Head of caudate nucleus (tissue), 42 donors: ENCODE measurements at regions not wholly inside any gene's neighbourhood (a gene's known extent, or its start where the extent isn't known, plus 50 kb on each side); places are given as distances from the start of the nearest gene placed in this dataset.

ENCODE experiments used
- DNase-seq, 42 donors: peaks; one replicate each; pipeline versions ENCODE4 v3.0.0 to v3.0.0-alpha.2; 2020 to 2021; ENCODE audit warnings: mixed read lengths in 7 of 42
- intact Hi-C: fragments of 100-400 bp; cut with DNase I; formaldehyde crosslinking; loops from one replicate; pipeline ENCODE4 v1.15.0; 2022

DNA sequence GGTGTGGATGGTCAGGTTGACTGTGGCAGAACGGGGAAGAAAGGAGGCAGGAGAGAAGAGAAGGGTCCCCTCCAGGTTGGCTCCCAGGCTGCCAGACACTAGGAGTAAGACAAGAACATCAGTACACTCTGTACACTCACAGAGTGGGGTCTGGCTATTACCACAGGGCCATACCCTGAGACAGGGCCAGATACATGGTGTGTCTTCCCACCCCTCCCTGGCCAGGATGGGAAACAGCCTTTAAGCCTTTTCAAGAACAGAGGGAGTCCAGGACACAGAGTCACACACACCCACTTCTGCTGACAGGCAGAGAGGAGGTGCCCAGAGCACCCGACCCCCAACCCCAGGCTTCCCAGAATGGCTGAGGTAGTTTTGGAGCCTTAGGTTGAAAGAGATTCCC lies 99.4 kb downstream of the LITAF start:
- intact Hi-C loops, result no loop called here
- DNase-seq, result no peak

DNA sequence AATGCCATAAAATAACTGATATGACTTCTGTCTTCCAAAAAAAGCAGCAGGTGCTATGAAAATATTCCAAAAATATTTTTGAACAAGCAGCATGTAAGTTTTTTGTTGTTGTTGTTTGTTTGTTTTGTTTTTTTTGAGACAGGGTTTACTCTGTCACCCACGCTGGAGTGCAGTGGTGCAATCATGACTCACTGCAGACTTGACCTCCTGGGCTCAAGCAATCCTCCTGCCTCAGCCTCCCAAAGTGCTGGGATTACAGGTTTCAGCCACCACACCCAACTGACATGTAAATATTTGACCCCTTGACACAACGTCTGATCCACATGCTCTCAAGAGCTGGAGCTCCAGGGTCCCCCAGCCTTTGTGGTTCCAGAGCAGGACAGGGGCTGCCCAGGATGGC lies 98.4 kb downstream of the LITAF start:
- no peak for DNase-seq
- intact Hi-C loops, result no loop called here

- intact Hi-C loops, result no loop called here
- DNase-seq, result no peak
These were observed 95.2 kb downstream of the LITAF start for GRCh38 chr16:11491524-11491923.

- intact Hi-C loops, result no loop called here
- DNase-seq, result no peak
These were observed 93.8 kb downstream of the LITAF start for GRCh38 chr16:11492808-11493530.

GRCh38 chr16:11493531-11493929 lies 93.2 kb downstream of the LITAF start:
- intact Hi-C loops, result no loop called here
- DNase-seq, result no peak

GRCh38 chr16:11494029-11494428 lies 92.7 kb downstream of the LITAF start:
- intact Hi-C loops, result no loop called here
- DNase-seq, result no peak

GRCh38 chr16:11494433-11494832 lies 92.3 kb downstream of the LITAF start:
- intact Hi-C loops, result no loop called here
- no peak for DNase-seq

DNA sequence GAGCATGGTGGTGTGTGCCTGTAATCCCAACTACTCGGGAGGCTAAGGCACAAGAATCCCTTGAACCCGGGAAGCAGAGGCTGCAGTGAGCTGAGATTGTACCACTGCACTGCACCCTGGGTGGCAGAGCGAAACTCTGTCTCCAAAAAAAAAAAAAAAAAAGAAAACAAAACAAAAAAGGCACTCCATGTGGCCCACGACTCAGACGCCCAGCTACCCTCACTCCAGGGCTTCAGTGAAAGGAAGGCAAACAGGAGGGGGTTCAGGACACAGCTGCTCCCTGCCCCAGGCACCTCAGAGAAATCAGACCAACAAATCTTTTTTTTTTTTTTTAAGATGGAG lies 91.7 kb downstream of the LITAF start:
- intact Hi-C loops, result no loop called here

More for the DNA sequence above, 91.7 kb downstream of the LITAF start:
- no peak for DNase-seq
